Breast epithelium (tissue), 3 donors: ENCODE measurements at regions not wholly inside any gene's neighbourhood (a gene's known extent, or its start where the extent isn't known, plus 50 kb on each side); places are given as distances from the start of the nearest gene placed in this dataset.

ENCODE experiments used
- POLR2A ChIP-seq: fragments of 450-650 bp; IDR thresholded peaks from one replicate; pipeline ENCODE4 v1.6.1; 2016; ENCODE audit warnings: antibody characterized with exemption, mild to moderate bottlenecking, moderate library complexity
- POLR2AphosphoS5 ChIP-seq, 3 donors: sonication (generic); formaldehyde crosslinking; IDR thresholded peaks; one replicate each; pipeline ENCODE4 v1.6.1; 2017; ENCODE audit warnings: antibody characterized with exemption in 3 of 3
- TF ChIP-seq, protein P1 (sequence below), 3 donors: fragments of 450-650 bp; IDR thresholded peaks; one replicate each; pipeline ENCODE4 v1.5.1; 2016 to 2017; ENCODE audit warnings: antibody characterized with exemption in 3 of 3, mild to moderate bottlenecking in 3 of 3, moderate library complexity in 3 of 3

DNA sequence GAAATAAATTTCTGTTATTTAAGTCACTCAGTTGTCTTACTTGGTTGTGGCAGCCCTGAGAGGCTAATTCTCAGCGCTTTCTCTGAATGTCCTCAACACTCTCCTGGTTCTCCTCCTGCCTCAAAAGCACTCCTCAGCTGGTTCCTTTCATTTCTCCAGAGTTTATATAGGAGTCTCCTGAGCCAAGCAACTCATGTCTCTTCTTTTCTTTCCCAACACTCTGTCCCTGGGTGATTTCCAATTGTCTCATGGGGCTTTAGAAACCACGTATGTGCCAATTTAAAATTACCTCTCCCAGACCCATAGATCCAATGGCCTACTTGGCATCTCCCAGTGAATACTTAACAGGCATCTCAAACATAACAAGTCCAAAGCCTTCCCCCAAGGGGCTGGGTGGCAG is 184.3 kb downstream of the TTC32 start:
- TF ChIP-seq POLR2A (no peak), POLR2AphosphoS5 (IDR thresholded peaks at IDR 0.05) (no peak)
- TF ChIP-seq, protein P1, sequence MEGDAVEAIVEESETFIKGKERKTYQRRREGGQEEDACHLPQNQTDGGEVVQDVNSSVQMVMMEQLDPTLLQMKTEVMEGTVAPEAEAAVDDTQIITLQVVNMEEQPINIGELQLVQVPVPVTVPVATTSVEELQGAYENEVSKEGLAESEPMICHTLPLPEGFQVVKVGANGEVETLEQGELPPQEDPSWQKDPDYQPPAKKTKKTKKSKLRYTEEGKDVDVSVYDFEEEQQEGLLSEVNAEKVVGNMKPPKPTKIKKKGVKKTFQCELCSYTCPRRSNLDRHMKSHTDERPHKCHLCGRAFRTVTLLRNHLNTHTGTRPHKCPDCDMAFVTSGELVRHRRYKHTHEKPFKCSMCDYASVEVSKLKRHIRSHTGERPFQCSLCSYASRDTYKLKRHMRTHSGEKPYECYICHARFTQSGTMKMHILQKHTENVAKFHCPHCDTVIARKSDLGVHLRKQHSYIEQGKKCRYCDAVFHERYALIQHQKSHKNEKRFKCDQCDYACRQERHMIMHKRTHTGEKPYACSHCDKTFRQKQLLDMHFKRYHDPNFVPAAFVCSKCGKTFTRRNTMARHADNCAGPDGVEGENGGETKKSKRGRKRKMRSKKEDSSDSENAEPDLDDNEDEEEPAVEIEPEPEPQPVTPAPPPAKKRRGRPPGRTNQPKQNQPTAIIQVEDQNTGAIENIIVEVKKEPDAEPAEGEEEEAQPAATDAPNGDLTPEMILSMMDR (IDR thresholded peaks at IDR 0.05), result no peak
